ENCODE measurements at regions not wholly inside any gene's neighbourhood (a gene's known extent, or its start where the extent isn't known, plus 50 kb on each side); places are given as distances from the start of the nearest gene placed in this dataset.

GRCh38 chr7:9241826-9242225 lies 808.4 kb downstream of the NXPH1 start:
- TF ChIP-seq CTCF (IDR thresholded peaks at IDR 0.05) (no peak), POLR2AphosphoS5 (IDR thresholded peaks at IDR 0.05) (no peak), EP300 (IDR thresholded peaks at IDR 0.05) (no peak)
